ENCODE measurements at regions not wholly inside any gene's neighbourhood (a gene's known extent, or its start where the extent isn't known, plus 50 kb on each side); places are given as distances from the start of the nearest gene placed in this dataset.

DNA sequence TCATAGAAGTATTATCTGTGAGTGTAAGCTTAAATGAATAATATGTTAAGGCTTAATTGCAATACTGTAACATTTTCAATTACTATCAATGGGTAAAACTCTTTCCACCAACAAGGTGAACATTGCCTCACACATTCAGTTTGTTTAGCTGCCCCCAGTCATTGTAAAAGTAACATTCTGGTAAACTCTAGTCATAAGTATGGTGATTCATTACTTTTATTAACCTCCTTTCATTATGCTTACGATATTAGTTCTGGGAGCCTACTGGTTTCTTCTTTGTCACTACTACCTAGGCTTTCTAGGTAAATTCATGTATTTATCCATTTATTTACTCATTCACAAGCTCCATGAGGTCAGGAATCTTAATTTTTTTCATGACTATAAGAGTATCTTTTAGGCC, 412.8 kb upstream of the SLIT2 start:
- DNase-seq = no peak
- no peaks in the 10 kb centered on the region for H3K36me3 Mint-ChIP-seq
- ChIA-PET CTCF (ENCODE audit: partially characterized antibody) (no interaction called here), POLR2A (ENCODE audit: partially characterized antibody) (no interaction called here)
- H3K27ac Mint-ChIP-seq = no peak overlapping the region
- no peaks in the 10 kb centered on the region for H3K9me3 ChIP-seq (ENCODE audit: control insufficient read depth in 1 of 2, low read length in 2 of 2)
- intact Hi-C loops (cut with micrococcal nuclease) = no loop called here
- peaks cover 2 to 15% (median 6%) of the 10 kb centered on the region in 8 donors for H3K9me3 Mint-ChIP-seq
- no peak overlapping the region for H3K4me3 ChIP-seq (ENCODE audit: low read length in 2 of 2)
- H3K27me3 Mint-ChIP-seq = no peaks in the 10 kb centered on the region
- no peaks in the 10 kb centered on the region for H3K27me3 ChIP-seq (ENCODE audit: insufficient read depth, low read length)
- no peak overlapping the region for H3K4me3 Mint-ChIP-seq
- no peak overlapping the region for H3K27ac ChIP-seq (ENCODE audit: low read depth, low read length)
- no peaks in the 10 kb centered on the region for H3K4me1 Mint-ChIP-seq
- H3K36me3 ChIP-seq (ENCODE audit: insufficient read depth, low read length) = no peaks in the 10 kb centered on the region
- no peaks in the 10 kb centered on the region for H3K4me1 ChIP-seq (ENCODE audit: insufficient read depth, low read length)

DNA sequence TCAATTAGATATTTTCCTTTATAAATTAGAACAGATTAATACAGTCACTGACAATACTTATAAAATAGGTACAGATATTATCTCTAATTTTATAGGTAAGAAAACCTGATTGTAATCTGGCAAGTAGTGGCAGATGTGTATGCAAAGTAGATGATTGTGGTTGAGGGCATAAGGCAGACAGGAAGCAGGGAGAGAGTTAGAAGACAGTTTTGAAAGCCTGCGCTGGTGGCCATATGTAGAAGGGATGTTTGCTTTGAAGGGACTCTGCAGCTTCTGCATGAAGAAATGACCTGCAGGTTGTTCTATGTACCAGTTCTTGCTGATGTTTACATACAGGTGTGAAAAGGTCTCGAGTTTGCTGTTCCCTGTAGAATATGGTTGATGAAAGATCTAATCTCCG, 416.3 kb upstream of the SLIT2 start:
- POLR2A ChIA-PET (ENCODE audit: partially characterized antibody) = no interaction called here
- Mint-ChIP-seq H3K27me3 (no peaks in the 10 kb centered on the region), H3K9me3 (peaks cover 1 to 9% (median 5%) of the 10 kb centered on the region in 8 donors)

DNA sequence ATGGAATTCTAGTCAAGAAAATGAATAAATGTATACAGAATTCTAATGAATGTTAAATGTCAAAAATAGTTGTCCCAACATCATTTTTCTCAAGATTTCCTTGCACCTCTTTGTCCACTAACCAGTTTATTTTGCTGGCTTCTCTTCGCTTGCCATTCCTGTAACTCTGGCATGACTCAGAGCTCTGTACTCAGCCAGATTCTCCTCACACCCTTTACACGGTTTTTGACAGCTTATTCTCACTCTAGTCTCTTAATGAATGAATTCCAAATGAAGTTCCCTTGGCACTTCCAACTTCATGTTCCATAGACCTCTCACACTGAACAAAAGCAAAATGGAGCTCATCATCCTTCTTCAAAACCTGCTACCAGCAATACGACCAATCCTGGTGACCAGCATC, 419.3 kb upstream of the SLIT2 start:
- DNase-seq = no peak
- CTCF ChIA-PET (ENCODE audit: partially characterized antibody) = no interaction called here
- intact Hi-C loops (cut with micrococcal nuclease) = no loop called here
- Histone ChIP-seq H3K9me3 (ENCODE audit: control insufficient read depth in 1 of 2, low read length in 2 of 2) (no peaks in the 10 kb centered on the region), H3K4me1 (ENCODE audit: insufficient read depth, low read length) (no peaks in the 10 kb centered on the region), H3K27ac (ENCODE audit: low read depth, low read length) (no peak overlapping the region), H3K36me3 (ENCODE audit: insufficient read depth, low read length) (no peaks in the 10 kb centered on the region), H3K27me3 (ENCODE audit: insufficient read depth, low read length) (no peaks in the 10 kb centered on the region), H3K4me3 (ENCODE audit: low read length in 2 of 2) (no peak overlapping the region)
- no peak overlapping the region for H3K4me3 Mint-ChIP-seq
- no peak overlapping the region for H3K27ac Mint-ChIP-seq
- H3K4me1 Mint-ChIP-seq = no peaks in the 10 kb centered on the region
- H3K36me3 Mint-ChIP-seq = no peaks in the 10 kb centered on the region
- peaks cover 1 to 12% (median 6%) of the 10 kb centered on the region in 8 donors for H3K9me3 Mint-ChIP-seq
- POLR2A ChIA-PET (ENCODE audit: partially characterized antibody) = no interaction called here
- no peaks in the 10 kb centered on the region for H3K27me3 Mint-ChIP-seq

More for the DNA sequence above, 416.3 kb upstream of the SLIT2 start:
- H3K36me3 ChIP-seq (ENCODE audit: insufficient read depth, low read length) = no peaks in the 10 kb centered on the region
- H3K4me3 Mint-ChIP-seq = no peak overlapping the region
- CTCF ChIA-PET (ENCODE audit: partially characterized antibody) = no interaction called here
- H3K27ac Mint-ChIP-seq = no peak overlapping the region
- no peaks in the 10 kb centered on the region for H3K4me1 ChIP-seq (ENCODE audit: insufficient read depth, low read length)
- H3K4me1 Mint-ChIP-seq = no peaks in the 10 kb centered on the region
- DNase-seq = no peak
- H3K4me3 ChIP-seq (ENCODE audit: low read length in 2 of 2) = no peak overlapping the region
- intact Hi-C loops (cut with micrococcal nuclease) = no loop called here
- no peak overlapping the region for H3K27ac ChIP-seq (ENCODE audit: low read depth, low read length)
- H3K36me3 Mint-ChIP-seq = no peaks in the 10 kb centered on the region
- no peaks in the 10 kb centered on the region for H3K9me3 ChIP-seq (ENCODE audit: control insufficient read depth in 1 of 2, low read length in 2 of 2)
- H3K27me3 ChIP-seq (ENCODE audit: insufficient read depth, low read length) = no peaks in the 10 kb centered on the region

DNA sequence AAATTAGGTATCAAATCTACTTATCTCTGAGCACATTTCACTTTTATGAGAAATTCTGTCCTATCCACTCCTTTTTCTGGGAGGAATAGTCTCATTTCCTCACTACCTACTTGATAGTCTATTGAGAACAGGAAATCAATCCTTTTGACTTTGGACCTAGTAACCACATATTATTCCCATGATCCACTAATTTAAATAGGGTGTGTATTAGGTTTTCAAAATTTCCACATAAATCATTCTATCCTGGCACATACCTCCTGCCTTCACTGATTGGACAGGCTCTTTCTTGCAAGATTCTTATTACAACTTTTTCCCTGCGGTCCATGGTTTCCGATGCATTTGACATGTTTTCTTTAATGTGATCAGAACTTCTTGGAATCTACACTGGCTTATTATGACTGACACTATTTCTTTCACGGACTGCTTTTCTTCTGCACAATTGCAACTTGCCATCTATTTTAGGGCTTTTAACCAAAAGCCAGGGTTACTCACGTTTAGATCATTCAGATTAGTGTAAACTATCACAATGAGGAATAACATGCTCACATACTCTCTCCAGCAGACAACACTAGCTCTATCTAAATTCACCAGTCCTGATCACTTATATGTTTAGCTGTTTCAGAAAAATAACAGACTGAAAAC, 419.9 kb upstream of the SLIT2 start:
- Mint-ChIP-seq H3K4me1 (no peaks in the 10 kb centered on the region), H3K36me3 (no peaks in the 10 kb centered on the region), H3K27ac (no peak overlapping the region), H3K27me3 (no peaks in the 10 kb centered on the region), H3K9me3 (peaks cover 1 to 9% (median 4%) of the 10 kb centered on the region in 8 donors), H3K4me3 (no peak overlapping the region)
- intact Hi-C loops (cut with micrococcal nuclease) = no loop called here
- Histone ChIP-seq H3K27me3 (ENCODE audit: insufficient read depth, low read length) (no peaks in the 10 kb centered on the region), H3K27ac (ENCODE audit: low read depth, low read length) (no peak overlapping the region), H3K4me1 (ENCODE audit: insufficient read depth, low read length) (no peaks in the 10 kb centered on the region), H3K36me3 (ENCODE audit: insufficient read depth, low read length) (no peaks in the 10 kb centered on the region), H3K4me3 (ENCODE audit: low read length in 2 of 2) (no peak overlapping the region), H3K9me3 (ENCODE audit: control insufficient read depth in 1 of 2, low read length in 2 of 2) (no peaks in the 10 kb centered on the region)
- ChIA-PET CTCF (ENCODE audit: partially characterized antibody) (no interaction called here), POLR2A (ENCODE audit: partially characterized antibody) (no interaction called here)
- no peak for DNase-seq

DNA sequence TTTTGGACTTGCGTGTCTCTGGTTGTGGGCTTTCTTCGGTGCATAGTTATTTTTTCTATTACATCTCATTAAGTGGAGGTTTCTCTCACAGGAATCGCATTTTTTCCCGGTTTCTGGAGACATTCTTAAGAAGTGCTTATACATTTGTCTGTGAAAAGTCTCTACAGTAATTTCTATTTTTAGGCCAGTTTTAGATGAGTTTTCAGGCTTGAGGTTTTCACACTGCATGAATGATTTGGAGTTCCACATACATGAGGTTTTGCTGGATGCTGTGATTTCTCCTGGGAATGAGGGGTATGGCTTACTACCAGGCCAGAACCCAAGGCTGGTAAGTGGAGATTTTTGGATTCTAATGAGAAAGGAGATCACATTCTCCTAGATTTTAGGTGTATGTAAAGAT, 422.6 kb upstream of the SLIT2 start:
- no peak overlapping the region for H3K27ac ChIP-seq (ENCODE audit: low read depth, low read length)
- DNase-seq = no peak
- no peaks in the 10 kb centered on the region for H3K27me3 Mint-ChIP-seq
- no peaks in the 10 kb centered on the region for H3K36me3 ChIP-seq (ENCODE audit: insufficient read depth, low read length)
- ChIA-PET POLR2A (ENCODE audit: partially characterized antibody) (no interaction called here), CTCF (ENCODE audit: partially characterized antibody) (no interaction called here)
- no peak overlapping the region for H3K4me3 Mint-ChIP-seq
- no peak overlapping the region for H3K4me3 ChIP-seq (ENCODE audit: low read length in 2 of 2)
- H3K27ac Mint-ChIP-seq = no peak overlapping the region
- no peaks in the 10 kb centered on the region for H3K27me3 ChIP-seq (ENCODE audit: insufficient read depth, low read length)
- intact Hi-C loops (cut with micrococcal nuclease) = no loop called here
- H3K9me3 Mint-ChIP-seq = peaks cover 3 to 9% (median 4%) of the 10 kb centered on the region in 8 donors
- H3K36me3 Mint-ChIP-seq = no peaks in the 10 kb centered on the region
- no peaks in the 10 kb centered on the region for H3K4me1 ChIP-seq (ENCODE audit: insufficient read depth, low read length)
- H3K4me1 Mint-ChIP-seq = no peaks in the 10 kb centered on the region
- no peaks in the 10 kb centered on the region for H3K9me3 ChIP-seq (ENCODE audit: control insufficient read depth in 1 of 2, low read length in 2 of 2)

DNA sequence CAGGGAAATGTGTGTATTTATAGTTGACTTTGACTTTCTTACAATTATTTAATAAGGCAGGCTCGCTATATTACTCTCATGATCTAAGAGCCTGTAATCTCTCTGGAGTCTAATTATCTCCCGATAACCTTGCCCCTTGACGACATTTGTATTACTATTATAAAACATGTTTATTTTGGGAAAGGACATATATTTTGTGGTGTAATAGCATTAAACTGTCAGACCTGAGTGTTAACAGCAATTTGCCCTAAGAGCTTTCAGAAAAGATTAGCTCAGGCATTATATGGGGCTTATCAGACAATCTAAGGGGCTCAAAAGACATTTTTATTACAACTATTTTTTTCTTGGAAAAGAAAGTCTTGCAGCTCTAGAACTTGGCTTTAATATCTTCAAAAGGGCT, 427.9 kb upstream of the SLIT2 start:
- H3K4me1 ChIP-seq (ENCODE audit: insufficient read depth, low read length) = no peaks in the 10 kb centered on the region
- H3K27ac Mint-ChIP-seq = no peak overlapping the region
- intact Hi-C loops (cut with micrococcal nuclease) = no loop called here
- H3K36me3 Mint-ChIP-seq = no peaks in the 10 kb centered on the region
- ChIA-PET CTCF (ENCODE audit: partially characterized antibody) (no interaction called here), POLR2A (ENCODE audit: partially characterized antibody) (no interaction called here)
- no peaks in the 10 kb centered on the region for H3K27me3 Mint-ChIP-seq
- H3K9me3 Mint-ChIP-seq = peaks cover 0 to 25% (median 6%) of the 10 kb centered on the region in 8 donors
- H3K27ac ChIP-seq (ENCODE audit: low read depth, low read length) = no peak overlapping the region
- H3K27me3 ChIP-seq (ENCODE audit: insufficient read depth, low read length) = no peaks in the 10 kb centered on the region
- no peaks in the 10 kb centered on the region for H3K9me3 ChIP-seq (ENCODE audit: control insufficient read depth in 1 of 2, low read length in 2 of 2)
- no peaks in the 10 kb centered on the region for H3K36me3 ChIP-seq (ENCODE audit: insufficient read depth, low read length)
- H3K4me3 ChIP-seq (ENCODE audit: low read length in 2 of 2) = no peak overlapping the region
- no peaks in the 10 kb centered on the region for H3K4me1 Mint-ChIP-seq
- H3K4me3 Mint-ChIP-seq = no peak overlapping the region
- no peak for DNase-seq

DNA sequence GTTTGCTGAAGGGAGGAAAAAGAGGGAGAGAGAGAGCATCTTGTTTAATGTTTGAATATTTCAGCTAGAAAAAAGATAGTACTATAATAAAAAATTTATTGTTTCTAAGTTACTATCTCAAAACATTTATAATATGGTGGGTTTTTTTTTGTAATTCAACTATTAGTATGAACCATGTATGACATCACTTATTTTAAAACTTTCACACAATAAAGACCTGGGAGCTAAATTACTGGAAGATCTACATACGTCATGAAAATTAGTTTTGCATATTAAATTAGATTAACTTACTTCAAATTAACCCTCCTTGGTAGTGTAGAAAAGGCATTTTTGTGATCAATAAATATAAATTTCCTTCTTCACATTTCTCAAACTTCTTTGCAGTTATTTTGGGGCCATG, 432.0 kb upstream of the SLIT2 start:
- Mint-ChIP-seq H3K4me3 (no peak overlapping the region), H3K4me1 (no peaks in the 10 kb centered on the region), H3K27me3 (no peaks in the 10 kb centered on the region), H3K9me3 (peaks cover 0 to 20% (median 3%) of the 10 kb centered on the region in 8 donors), H3K27ac (no peak overlapping the region), H3K36me3 (no peaks in the 10 kb centered on the region)
- H3K4me1 ChIP-seq (ENCODE audit: insufficient read depth, low read length) = no peaks in the 10 kb centered on the region
- no peak overlapping the region for H3K4me3 ChIP-seq (ENCODE audit: low read length in 2 of 2)
- no peak for DNase-seq
- H3K36me3 ChIP-seq (ENCODE audit: insufficient read depth, low read length) = no peaks in the 10 kb centered on the region
- POLR2A ChIA-PET (ENCODE audit: partially characterized antibody) = no interaction called here
- CTCF ChIA-PET (ENCODE audit: partially characterized antibody) = no interaction called here
- H3K27ac ChIP-seq (ENCODE audit: low read depth, low read length) = no peak overlapping the region
- H3K27me3 ChIP-seq (ENCODE audit: insufficient read depth, low read length) = no peaks in the 10 kb centered on the region
- no peaks in the 10 kb centered on the region for H3K9me3 ChIP-seq (ENCODE audit: control insufficient read depth in 1 of 2, low read length in 2 of 2)
- intact Hi-C loops (cut with micrococcal nuclease) = no loop called here

DNA sequence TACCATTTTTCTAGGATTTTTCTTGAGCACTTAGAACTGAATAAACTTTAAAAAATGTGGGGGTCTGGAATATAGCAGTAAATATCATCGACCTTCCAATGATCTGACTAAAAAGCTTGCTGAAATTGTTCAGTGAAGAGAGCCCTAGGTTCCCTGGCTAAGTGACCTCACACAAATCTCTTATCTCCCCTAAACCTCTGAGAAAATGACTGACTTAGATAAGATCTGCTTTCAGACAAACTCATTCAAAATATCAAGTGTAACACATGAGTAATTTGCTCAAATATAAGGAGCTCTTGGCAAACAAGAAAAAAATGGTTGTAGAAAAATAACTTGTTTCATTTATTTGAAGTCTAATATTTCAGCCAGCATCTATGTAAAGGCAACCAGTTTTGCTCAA, 441.7 kb upstream of the SLIT2 start:
- H3K36me3 ChIP-seq (ENCODE audit: insufficient read depth, low read length) = no peaks in the 10 kb centered on the region
- H3K9me3 Mint-ChIP-seq = peaks cover 0 to 6% (median 3%) of the 10 kb centered on the region in 8 donors
- no peak for DNase-seq
- ChIA-PET POLR2A (ENCODE audit: partially characterized antibody) (no interaction called here), CTCF (ENCODE audit: partially characterized antibody) (no interaction called here)
- no peaks in the 10 kb centered on the region for H3K27me3 ChIP-seq (ENCODE audit: insufficient read depth, low read length)
- peaks cover 0 to 6% of the 10 kb centered on the region in 2 donors for H3K9me3 ChIP-seq (ENCODE audit: control insufficient read depth in 1 of 2, low read length in 2 of 2)
- intact Hi-C loops (cut with micrococcal nuclease) = no loop called here
- H3K27ac Mint-ChIP-seq = no peak overlapping the region
- no peak overlapping the region for H3K4me3 ChIP-seq (ENCODE audit: low read length in 2 of 2)
- no peaks in the 10 kb centered on the region for H3K27me3 Mint-ChIP-seq
- no peak overlapping the region for H3K27ac ChIP-seq (ENCODE audit: low read depth, low read length)
- no peaks in the 10 kb centered on the region for H3K4me1 ChIP-seq (ENCODE audit: insufficient read depth, low read length)
- no peaks in the 10 kb centered on the region for H3K4me1 Mint-ChIP-seq
- H3K36me3 Mint-ChIP-seq = no peaks in the 10 kb centered on the region
- H3K4me3 Mint-ChIP-seq = no peak overlapping the region

Measured in CD4-positive, alpha-beta memory T cell (primary cell).